ENCODE measurements at regions not wholly inside any gene's neighbourhood (a gene's known extent, or its start where the extent isn't known, plus 50 kb on each side); places are given as distances from the start of the nearest gene placed in this dataset.

DNA sequence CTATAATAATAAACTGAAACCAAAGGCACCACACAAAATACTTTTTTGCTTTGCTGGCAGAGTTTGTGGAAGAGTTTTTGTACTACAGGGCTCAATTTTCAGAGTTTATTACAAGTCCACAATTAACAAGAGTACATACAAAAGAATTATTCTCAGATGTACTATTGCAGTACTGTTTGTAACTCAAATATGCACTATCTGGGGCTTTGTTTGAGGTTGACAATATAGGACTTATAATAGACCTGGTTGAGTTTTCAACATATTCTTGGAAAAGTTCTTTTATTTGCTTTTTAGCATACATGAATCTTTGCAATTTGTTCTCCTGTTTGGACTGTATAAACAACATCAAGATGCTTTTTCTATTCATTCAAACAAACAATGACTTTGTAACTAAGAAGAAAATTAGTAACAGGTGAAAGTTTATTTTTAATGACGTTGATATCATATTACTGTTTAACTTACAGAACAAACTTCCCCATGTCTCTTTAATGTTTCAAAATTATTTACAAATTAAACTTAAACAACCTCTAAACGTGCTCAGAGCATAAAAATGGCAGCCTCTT lies 407.4 kb upstream of the PRICKLE1 start:
- TF ChIP-seq POLR2A (IDR thresholded peaks at IDR 0.05): no peak
- TF ChIP-seq, protein P1, sequence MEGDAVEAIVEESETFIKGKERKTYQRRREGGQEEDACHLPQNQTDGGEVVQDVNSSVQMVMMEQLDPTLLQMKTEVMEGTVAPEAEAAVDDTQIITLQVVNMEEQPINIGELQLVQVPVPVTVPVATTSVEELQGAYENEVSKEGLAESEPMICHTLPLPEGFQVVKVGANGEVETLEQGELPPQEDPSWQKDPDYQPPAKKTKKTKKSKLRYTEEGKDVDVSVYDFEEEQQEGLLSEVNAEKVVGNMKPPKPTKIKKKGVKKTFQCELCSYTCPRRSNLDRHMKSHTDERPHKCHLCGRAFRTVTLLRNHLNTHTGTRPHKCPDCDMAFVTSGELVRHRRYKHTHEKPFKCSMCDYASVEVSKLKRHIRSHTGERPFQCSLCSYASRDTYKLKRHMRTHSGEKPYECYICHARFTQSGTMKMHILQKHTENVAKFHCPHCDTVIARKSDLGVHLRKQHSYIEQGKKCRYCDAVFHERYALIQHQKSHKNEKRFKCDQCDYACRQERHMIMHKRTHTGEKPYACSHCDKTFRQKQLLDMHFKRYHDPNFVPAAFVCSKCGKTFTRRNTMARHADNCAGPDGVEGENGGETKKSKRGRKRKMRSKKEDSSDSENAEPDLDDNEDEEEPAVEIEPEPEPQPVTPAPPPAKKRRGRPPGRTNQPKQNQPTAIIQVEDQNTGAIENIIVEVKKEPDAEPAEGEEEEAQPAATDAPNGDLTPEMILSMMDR (IDR thresholded peaks at IDR 0.05): no peak
- H3K9me3 ChIP-seq: no peaks in the 10 kb centered on the region
- H3K27ac ChIP-seq: no peak overlapping the region
- H3K4me1 ChIP-seq: no peaks in the 10 kb centered on the region
- no peak for DNase-seq
- no peak overlapping the region for H3K4me3 ChIP-seq
- no peaks in the 10 kb centered on the region for H3K27me3 ChIP-seq
- H3K36me3 ChIP-seq: no peaks in the 10 kb centered on the region

DNA sequence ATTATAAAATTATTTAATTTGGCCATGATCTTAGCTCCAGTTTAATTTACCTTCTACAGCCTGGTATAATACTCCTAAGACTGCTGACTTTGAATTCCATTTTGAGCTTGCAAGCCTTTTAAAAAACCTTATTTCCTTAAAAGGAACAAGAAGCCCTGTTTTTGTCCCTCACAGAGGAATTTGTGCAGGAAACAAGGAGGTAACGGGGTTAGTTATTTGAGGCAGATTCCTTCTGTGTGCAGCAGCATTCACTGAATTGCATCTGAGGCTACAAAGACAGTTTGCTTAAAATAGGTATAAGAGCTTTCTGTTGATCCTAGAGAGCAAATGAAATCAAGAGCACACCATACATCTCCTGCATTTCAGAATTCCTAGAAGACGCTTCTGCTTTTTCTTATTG lies 403.3 kb upstream of the PRICKLE1 start:
- no peak for TF ChIP-seq POLR2A (IDR thresholded peaks at IDR 0.05)
- Histone ChIP-seq H3K4me1 (no peaks in the 10 kb centered on the region), H3K27me3 (no peaks in the 10 kb centered on the region), H3K27ac (no peak overlapping the region), H3K36me3 (no peaks in the 10 kb centered on the region), H3K9me3 (no peaks in the 10 kb centered on the region), H3K4me3 (no peak overlapping the region)
- no peak for DNase-seq

DNA sequence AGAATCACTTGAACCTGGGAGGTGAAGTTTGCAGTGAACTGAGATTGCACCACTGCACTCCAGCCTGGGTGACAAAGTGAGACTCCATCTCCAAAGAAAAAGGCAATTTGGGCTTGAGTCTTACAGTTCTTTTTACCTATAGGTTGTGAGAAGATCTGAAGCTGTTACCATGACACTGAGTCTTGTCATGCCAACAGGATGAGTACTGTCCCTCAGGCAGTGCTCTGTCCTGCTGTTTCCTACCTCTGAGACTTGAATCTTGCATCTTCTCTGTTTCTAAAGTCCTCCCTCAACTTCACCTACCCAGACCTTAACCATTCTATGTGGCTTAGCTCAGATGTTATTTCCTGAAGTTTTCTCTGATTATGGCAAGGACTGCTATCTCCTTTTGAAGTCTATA lies 400.8 kb upstream of the PRICKLE1 start:
- Histone ChIP-seq H3K27ac (no peak overlapping the region), H3K27me3 (no peaks in the 10 kb centered on the region), H3K9me3 (no peaks in the 10 kb centered on the region), H3K4me3 (no peak overlapping the region), H3K36me3 (no peaks in the 10 kb centered on the region), H3K4me1 (no peaks in the 10 kb centered on the region)
- TF ChIP-seq POLR2A (IDR thresholded peaks at IDR 0.05): no peak
- TF ChIP-seq, protein P1 (IDR thresholded peaks at IDR 0.05): no peak
- DNase-seq: no peak

DNA sequence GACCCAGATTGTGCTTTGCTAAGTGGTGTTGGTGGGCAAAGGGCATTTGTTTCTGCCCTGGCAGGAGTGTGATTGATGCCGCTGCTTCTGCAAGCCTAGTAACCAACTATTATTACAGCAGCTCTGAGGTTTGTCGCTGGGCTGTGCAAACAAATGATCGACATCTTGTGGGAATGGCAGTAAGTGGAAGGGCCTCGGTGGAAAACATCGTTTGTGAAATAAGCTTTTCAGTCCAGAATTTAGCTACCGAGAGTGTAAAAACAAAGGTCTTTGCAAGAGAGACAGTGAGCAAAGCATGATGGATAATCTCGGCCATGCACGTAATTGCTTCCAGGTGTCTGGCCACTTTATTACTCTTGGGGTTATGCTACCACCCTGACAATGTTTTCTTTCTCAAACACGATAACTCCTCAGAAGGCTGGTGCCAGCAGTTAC lies 397.7 kb upstream of the PRICKLE1 start:
- no peak for TF ChIP-seq POLR2A (IDR thresholded peaks at IDR 0.05)
- TF ChIP-seq, protein P1 (IDR thresholded peaks at IDR 0.05): no peak
- no peak for DNase-seq
- no peaks in the 10 kb centered on the region for H3K9me3 ChIP-seq
- H3K4me3 ChIP-seq: no peak overlapping the region
- H3K36me3 ChIP-seq: no peaks in the 10 kb centered on the region
- H3K27ac ChIP-seq: no peak overlapping the region
- H3K27me3 ChIP-seq: no peaks in the 10 kb centered on the region
- no peaks in the 10 kb centered on the region for H3K4me1 ChIP-seq

DNA sequence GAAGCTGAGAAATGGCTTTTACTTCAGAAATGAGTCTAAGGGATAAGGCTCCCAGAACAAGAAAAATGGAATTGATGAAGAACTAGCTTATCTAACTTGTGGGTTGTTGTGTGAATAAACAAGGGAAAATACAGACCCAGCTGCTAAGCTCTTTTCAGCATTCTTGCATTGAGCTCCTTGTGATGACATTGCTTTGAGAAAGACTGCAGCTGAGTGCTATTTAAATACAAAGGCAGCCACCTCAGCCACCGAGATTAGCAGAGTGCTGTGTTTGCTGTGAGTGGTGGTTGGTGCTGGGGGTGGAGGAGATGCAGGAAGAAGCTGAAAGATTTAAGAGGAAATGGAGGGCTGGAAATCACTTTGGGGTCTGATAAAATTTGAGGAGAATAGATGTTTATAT lies 396.0 kb upstream of the PRICKLE1 start:
- H3K9me3 ChIP-seq: no peaks in the 10 kb centered on the region
- DNase-seq: no peak

DNA sequence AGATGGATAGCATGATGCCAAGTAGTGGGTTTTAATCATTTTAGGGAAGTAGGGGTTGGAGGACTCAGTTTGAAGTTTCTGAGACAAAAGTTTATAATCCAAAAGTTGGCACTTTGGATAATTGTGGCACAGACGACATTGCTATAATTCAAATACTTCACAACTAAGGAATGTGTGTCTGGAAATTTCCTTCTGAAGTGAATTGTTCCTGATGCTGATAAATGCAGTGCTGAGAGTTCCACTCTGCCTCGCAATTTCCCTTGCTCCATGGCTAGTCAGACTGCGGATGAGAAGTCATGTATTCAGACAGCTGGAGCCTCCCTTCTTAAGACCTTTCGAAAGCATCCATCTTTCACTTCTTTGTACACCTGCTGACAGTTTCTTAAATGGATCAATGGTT lies 393.3 kb upstream of the PRICKLE1 start:
- Histone ChIP-seq H3K27ac (no peak overlapping the region), H3K36me3 (no peaks in the 10 kb centered on the region), H3K4me1 (no peaks in the 10 kb centered on the region), H3K27me3 (no peaks in the 10 kb centered on the region), H3K4me3 (no peak overlapping the region), H3K9me3 (no peaks in the 10 kb centered on the region)
- TF ChIP-seq, protein P1 (IDR thresholded peaks at IDR 0.05): no peak
- TF ChIP-seq POLR2A (IDR thresholded peaks at IDR 0.05): no peak
- no peak for DNase-seq

More for the DNA sequence above, 396.0 kb upstream of the PRICKLE1 start:
- H3K27me3 ChIP-seq: no peaks in the 10 kb centered on the region
- TF ChIP-seq POLR2A (IDR thresholded peaks at IDR 0.05): no peak
- TF ChIP-seq, protein P1 (IDR thresholded peaks at IDR 0.05): no peak
- no peak overlapping the region for H3K4me3 ChIP-seq
- H3K36me3 ChIP-seq: no peaks in the 10 kb centered on the region
- H3K27ac ChIP-seq: no peak overlapping the region
- no peaks in the 10 kb centered on the region for H3K4me1 ChIP-seq

Data from Peyer's patch (tissue), 4 donors.